SJCRH30 (cell line): ENCODE measurements at regions not wholly inside any gene's neighbourhood (a gene's known extent, or its start where the extent isn't known, plus 50 kb on each side); places are given as distances from the start of the nearest gene placed in this dataset.
A peak's percentile ranks its signal among the peaks of the same experiment; 100 is the strongest.

Experiments used
- DNase-seq, 2 experiments: peaks; one replicate each; pipeline ENCODE4 v3.0.0-alpha.2; 2015 to 2020
- H3K27ac ChIP-seq: fragments of 250-450 bp; sonication (Bioruptor Pico); 2 replicates; pipeline ENCODE4 v1.5.1; 2020; ENCODE audit warnings: mild to moderate bottlenecking, moderate library complexity
- H3K27me3 ChIP-seq: fragments of 250-450 bp; sonication (Bioruptor Pico); 2 replicates; pipeline ENCODE4 v1.5.1; 2020; ENCODE audit warnings: mild to moderate bottlenecking, moderate library complexity
- H3K36me3 ChIP-seq: fragments of 250-450 bp; sonication (Bioruptor Pico); 2 replicates; pipeline ENCODE4 v1.5.1; 2020; ENCODE audit warnings: mild to moderate bottlenecking, moderate library complexity
- H3K4me1 ChIP-seq: fragments of 250-450 bp; sonication (Bioruptor Pico); 2 replicates; pipeline ENCODE4 v1.5.1; 2020; ENCODE audit warnings: mild to moderate bottlenecking, moderate library complexity
- H3K4me3 ChIP-seq: fragments of 250-450 bp; sonication (Bioruptor Pico); 2 replicates; pipeline ENCODE4 v1.5.1; 2020; ENCODE audit warnings: mild to moderate bottlenecking, moderate library complexity
- H3K9me3 ChIP-seq: fragments of 250-450 bp; sonication (Bioruptor Pico); replicated peaks from 2 replicates; pipeline ENCODE4 v1.5.1; 2020; ENCODE audit warnings: mild to moderate bottlenecking, moderate library complexity

DNA sequence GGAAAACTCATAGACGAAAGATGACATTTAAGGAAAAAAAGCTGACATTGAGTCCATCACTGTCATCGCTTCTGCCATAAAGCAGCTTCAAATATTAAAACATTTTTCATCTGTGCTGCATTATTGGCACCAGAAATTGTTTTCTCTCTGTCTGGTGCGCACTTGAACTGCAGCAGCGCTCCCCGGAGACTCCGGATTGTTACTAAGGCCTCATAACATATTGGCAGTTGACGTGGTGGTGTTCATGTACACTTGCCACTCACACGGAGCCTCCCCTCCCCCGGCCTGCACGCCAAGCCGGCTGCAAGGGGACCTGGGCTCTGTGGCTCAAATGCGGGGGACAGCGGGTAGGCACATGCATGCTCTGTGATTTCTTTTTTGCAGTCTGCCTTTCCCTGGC, 203.2 kb downstream of the TSHZ3 start:
- Histone ChIP-seq H3K36me3 (no peaks in the 10 kb centered on the region), H3K27me3 (no peaks in the 10 kb centered on the region), H3K4me3 (no peak overlapping the region), H3K27ac (no peak overlapping the region), H3K9me3 (no peaks in the 10 kb centered on the region), H3K4me1 (peaks cover 33% of the 10 kb centered on the region)
- DNase-seq: no peak

DNA sequence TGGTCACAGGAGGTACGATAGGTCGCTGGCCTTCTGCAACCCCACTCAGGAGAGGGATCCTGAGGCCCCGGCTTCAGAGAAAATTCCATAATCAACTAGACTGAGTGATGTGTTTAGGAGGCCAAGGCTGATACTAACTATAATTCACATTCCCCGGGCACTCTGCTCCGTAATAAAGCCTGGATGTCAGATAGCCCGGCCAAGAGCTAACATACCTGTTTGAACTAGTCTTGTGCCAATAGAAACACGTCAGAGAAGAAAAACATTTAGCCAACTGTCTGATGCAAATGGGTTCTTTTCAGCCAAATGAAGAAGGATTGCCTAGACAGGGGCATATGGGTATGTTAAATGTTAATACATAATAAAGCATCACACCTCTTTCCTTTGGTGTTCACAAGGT, 204.2 kb downstream of the TSHZ3 start:
- H3K9me3 ChIP-seq: no peaks in the 10 kb centered on the region
- no peak overlapping the region for H3K27ac ChIP-seq
- H3K36me3 ChIP-seq: no peaks in the 10 kb centered on the region
- peaks cover 30% of the 10 kb centered on the region for H3K4me1 ChIP-seq
- DNase-seq: no peak
- H3K27me3 ChIP-seq: no peaks in the 10 kb centered on the region
- H3K4me3 ChIP-seq: no peak overlapping the region

DNA sequence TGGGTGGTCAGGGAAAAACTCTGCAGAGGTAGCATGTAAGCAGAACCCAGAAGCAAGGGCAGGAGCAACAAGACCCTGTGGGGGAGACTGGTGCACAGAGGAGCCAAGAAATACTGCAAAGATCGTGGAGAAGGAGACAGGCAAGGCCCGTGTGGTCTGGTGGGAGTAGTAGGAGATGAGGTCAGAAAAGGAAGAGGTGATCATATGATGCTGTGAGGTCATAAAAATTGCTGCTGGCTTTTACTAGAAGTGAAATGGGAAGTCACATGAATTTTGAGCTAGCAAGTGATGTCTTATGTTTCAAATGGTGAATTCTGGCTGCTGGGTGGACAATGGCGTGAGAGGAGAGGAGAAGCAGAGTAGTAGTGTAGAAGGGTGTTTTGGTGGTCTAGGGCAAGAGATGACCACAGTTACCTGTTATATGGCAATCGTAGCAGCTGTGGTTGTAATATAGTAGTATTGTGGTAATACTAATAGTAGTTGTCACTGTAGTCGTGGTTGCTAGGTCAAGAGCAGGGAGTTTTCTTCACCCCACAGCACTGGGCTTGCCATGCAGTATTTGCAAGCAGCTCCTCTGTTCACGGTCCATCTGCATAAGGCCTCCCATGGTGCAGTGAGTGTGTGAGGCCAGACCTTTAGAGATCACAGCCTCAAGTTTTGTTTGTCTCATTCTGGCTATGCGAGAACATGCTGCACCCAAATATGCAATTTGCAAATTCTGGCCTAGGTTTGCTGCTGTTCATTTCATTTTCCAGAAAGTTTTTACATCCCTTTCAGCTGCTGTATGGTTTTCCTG, 205.0 kb downstream of the TSHZ3 start:
- no peak for DNase-seq
- Histone ChIP-seq H3K27me3 (no peaks in the 10 kb centered on the region), H3K4me3 (no peak overlapping the region), H3K4me1 (peaks cover 29% of the 10 kb centered on the region), H3K27ac (no peak overlapping the region), H3K9me3 (no peaks in the 10 kb centered on the region), H3K36me3 (no peaks in the 10 kb centered on the region)

DNA sequence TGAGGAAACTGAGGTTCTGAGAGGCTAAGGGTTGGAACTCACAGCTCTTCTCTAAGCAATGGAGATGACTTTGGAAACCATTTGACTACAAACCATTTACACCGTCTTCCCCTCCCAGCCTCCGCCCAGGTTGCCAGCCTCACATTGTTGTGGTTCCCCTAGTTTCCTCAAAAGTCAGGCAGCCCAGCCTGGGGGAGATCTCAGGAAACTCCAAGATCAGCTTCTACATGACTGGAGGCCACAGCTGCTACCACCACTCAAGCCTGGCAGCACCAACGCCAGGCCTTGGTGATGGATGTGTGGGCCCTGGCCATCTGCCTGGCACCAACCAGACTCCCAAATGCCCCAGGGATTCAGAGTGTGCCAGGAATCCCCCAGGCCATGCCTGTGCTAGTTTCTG, 207.9 kb downstream of the TSHZ3 start:
- Histone ChIP-seq H3K9me3 (no peaks in the 10 kb centered on the region), H3K27me3 (no peaks in the 10 kb centered on the region), H3K27ac (peak overlapping the region; percentile 15; the same call in 1 of the 2 replicates), H3K4me3 (no peak overlapping the region), H3K4me1 (peaks cover 17% of the 10 kb centered on the region), H3K36me3 (no peaks in the 10 kb centered on the region)
- DNase-seq: peak; percentile 50 to 51

DNA sequence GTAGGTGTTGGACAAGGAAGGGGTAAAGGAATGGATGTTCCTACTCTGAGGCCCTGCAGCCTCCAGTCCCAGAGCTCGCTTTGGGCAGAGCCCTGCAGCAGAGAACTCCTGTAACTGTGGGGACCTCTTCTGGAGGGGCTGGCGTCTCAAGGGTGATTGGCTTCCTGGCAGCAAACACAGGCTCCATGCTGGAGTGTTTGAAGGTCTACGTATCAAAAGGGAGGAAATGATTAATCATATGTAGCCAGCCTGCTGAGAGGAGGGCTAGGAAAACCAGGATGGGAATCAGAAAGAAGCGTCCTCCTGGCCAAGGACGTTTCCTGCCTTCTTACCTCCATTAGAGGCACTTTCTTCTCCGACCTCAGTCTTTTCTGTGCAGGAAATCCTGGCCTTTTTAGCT, 208.5 kb downstream of the TSHZ3 start:
- Histone ChIP-seq H3K36me3 (no peaks in the 10 kb centered on the region), H3K4me1 (peaks cover 17% of the 10 kb centered on the region), H3K4me3 (no peak overlapping the region), H3K27ac (no peak overlapping the region), H3K27me3 (no peaks in the 10 kb centered on the region), H3K9me3 (no peaks in the 10 kb centered on the region; the same call in 1 of the 2 replicates)
- DNase-seq: no peak

DNA sequence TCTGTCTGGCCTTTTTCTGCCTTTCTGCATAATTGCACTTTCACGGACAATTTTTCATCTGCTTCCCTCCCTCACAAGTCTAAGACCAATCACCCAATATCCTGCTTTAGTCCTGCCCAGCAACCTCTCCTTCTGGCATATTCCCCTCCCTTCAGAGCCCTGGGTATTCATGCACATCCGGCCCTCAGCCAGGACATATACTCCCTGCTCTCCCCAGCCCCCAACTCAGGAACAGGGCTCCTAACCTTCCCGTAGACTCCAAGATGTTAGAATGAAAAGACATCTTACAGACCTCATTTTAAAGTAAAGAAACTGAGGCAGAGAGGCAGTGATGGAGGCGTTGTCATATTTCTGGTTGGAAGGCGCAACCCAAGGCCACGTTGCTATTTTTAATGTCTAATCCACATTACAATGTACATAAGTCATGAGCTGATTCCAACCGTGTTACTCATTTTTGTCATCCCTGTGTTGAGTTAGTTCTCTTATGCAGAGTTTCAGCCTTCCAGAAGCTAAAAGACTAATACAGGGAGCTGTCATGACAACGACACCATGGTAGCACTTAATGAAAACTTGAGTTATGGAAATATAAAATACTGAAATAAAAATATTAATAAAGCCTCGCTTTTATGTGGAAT, 209.2 kb downstream of the TSHZ3 start:
- H3K4me1 ChIP-seq: peaks cover 17% of the 10 kb centered on the region
- no peaks in the 10 kb centered on the region for H3K27me3 ChIP-seq
- H3K27ac ChIP-seq: no peak overlapping the region
- no peak for DNase-seq
- no peaks in the 10 kb centered on the region for H3K36me3 ChIP-seq
- H3K4me3 ChIP-seq: no peak overlapping the region
- H3K9me3 ChIP-seq: no peaks in the 10 kb centered on the region; the same call in 1 of the 2 replicates

DNA sequence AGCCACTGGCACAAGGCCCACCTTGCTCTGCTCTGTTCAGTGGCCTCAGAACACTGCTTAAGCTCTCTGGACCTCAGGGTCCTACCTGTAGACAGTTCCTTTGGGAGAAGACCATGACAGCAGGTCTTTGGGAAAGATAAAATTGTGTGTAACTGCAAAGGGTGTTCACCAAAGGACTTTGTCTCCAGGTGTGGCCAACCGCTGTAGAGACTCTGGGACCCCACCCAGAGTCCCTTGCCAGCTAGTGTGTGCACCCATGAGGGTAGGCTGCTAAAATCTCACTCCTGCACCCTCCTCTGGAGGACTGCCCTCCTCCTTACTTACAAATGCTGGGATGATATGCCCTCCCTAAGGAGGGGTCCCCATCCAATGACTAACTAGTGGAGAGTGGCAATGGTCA, 211.2 kb downstream of the TSHZ3 start:
- H3K27ac ChIP-seq: no peak overlapping the region
- no peak overlapping the region for H3K4me3 ChIP-seq
- no peaks in the 10 kb centered on the region; the same call in 1 of the 2 replicates for H3K9me3 ChIP-seq
- DNase-seq: no peak
- H3K4me1 ChIP-seq: peaks cover 17% of the 10 kb centered on the region
- H3K27me3 ChIP-seq: no peaks in the 10 kb centered on the region
- H3K36me3 ChIP-seq: no peaks in the 10 kb centered on the region

DNA sequence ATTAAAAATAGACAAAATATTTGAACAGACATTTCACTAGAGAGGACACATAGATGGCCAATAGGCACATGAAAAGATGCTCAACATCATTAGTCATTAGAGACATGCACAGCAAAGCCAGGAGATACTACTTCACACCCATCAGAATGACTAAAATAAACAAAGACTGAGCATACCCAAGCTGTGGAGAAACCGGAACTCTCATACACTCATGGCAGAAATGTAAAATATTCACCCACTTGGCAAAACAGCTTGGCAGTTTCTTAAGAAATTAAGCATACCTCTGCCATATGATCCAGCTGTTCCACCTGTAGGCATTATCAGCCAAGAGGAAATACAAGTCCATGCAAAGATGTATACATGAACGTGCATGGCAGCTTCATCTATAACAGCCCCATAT, 213.4 kb downstream of the TSHZ3 start:
- H3K4me3 ChIP-seq: no peak overlapping the region
- H3K4me1 ChIP-seq: peaks cover 8% of the 10 kb centered on the region
- no peak overlapping the region for H3K27ac ChIP-seq
- no peak for DNase-seq
- no peaks in the 10 kb centered on the region; the same call in none of the 2 replicates for H3K9me3 ChIP-seq
- no peaks in the 10 kb centered on the region for H3K36me3 ChIP-seq
- H3K27me3 ChIP-seq: no peaks in the 10 kb centered on the region

- H3K27me3 ChIP-seq: no peaks in the 10 kb centered on the region
- H3K4me3 ChIP-seq: no peak overlapping the region
- H3K27ac ChIP-seq: no peak overlapping the region
- H3K9me3 ChIP-seq: no peaks in the 10 kb centered on the region; the same call in none of the 2 replicates
- H3K4me1 ChIP-seq: peaks cover 5% of the 10 kb centered on the region
- no peak for DNase-seq
- H3K36me3 ChIP-seq: no peaks in the 10 kb centered on the region
These were observed 216.5 kb downstream of the TSHZ3 start for GRCh38 chr19:31132753-31133110.

GRCh38 chr19:31128291-31128690, 220.9 kb downstream of the TSHZ3 start:
- Histone ChIP-seq H3K9me3 (no peaks in the 10 kb centered on the region; the same call in 1 of the 2 replicates), H3K27ac (peak overlapping the region; percentile 56; the same call in 1 of the 2 replicates), H3K27me3 (no peaks in the 10 kb centered on the region), H3K36me3 (no peaks in the 10 kb centered on the region), H3K4me1 (peaks cover 11% of the 10 kb centered on the region), H3K4me3 (no peak overlapping the region)
- no peak for DNase-seq

DNA sequence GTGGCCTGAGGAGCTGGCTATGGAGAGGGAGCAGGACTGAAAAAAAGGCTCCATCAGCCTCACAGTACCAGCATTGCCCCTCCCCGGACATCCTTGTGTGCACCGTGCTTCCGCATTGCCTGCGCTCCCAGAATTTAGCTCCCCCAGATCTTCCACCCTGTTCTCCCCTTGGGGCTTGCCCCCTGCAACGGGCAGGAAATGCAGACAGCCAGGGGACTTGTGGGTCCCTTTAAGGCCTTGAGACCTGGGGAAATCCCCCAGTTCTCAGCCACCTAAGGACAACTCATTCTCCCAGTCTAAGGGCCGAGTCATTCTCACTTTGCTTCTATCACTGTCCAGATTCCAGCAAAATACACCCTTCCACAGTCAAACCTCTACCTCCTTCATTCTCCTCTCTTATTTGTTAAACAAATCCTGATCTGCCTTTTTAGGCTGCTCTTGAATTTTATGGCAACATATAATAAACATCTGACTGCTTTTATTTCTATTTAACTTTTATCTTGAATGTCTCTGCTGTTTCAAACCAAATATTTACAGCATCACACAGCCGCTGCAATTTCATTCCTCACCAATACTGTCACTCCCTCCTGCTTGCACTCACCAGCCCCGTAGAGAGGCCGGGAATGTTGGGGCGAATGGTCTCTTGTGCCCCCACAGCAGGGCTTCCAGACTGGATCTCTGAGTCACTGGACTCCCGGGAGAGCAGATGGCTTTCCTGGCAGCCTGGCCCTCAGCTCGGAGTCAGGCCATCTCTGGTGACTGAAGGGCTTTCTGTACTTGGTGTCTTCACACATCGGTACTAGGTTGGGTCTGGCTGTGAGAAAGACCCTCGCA, 221.9 kb downstream of the TSHZ3 start:
- peaks cover 11% of the 10 kb centered on the region for H3K4me1 ChIP-seq
- no peaks in the 10 kb centered on the region; the same call in 1 of the 2 replicates for H3K9me3 ChIP-seq
- peak overlapping the region; percentile 56 for H3K27ac ChIP-seq
- no peak overlapping the region for H3K4me3 ChIP-seq
- H3K36me3 ChIP-seq: no peaks in the 10 kb centered on the region
- DNase-seq: peak; percentile 68 to 73
- no peaks in the 10 kb centered on the region for H3K27me3 ChIP-seq

GRCh38 chr19:31126236-31126635, 223.0 kb downstream of the TSHZ3 start:
- Histone ChIP-seq H3K4me3 (no peak overlapping the region), H3K27ac (no peak overlapping the region), H3K9me3 (no peaks in the 10 kb centered on the region; the same call in 1 of the 2 replicates), H3K27me3 (no peaks in the 10 kb centered on the region), H3K4me1 (peaks cover 11% of the 10 kb centered on the region), H3K36me3 (no peaks in the 10 kb centered on the region)
- DNase-seq: no peak

- H3K27ac ChIP-seq: no peak overlapping the region
- H3K27me3 ChIP-seq: no peaks in the 10 kb centered on the region
- no peaks in the 10 kb centered on the region for H3K36me3 ChIP-seq
- no peak for DNase-seq
- H3K9me3 ChIP-seq: no peaks in the 10 kb centered on the region
- H3K4me1 ChIP-seq: peaks cover 18% of the 10 kb centered on the region
- H3K4me3 ChIP-seq: no peak overlapping the region
These were observed 224.2 kb downstream of the TSHZ3 start for GRCh38 chr19:31125071-31125470.

GRCh38 chr19:31121501-31121900, 227.7 kb downstream of the TSHZ3 start:
- Histone ChIP-seq H3K4me1 (peaks cover 27% of the 10 kb centered on the region), H3K36me3 (no peaks in the 10 kb centered on the region), H3K9me3 (no peaks in the 10 kb centered on the region), H3K27ac (no peak overlapping the region), H3K4me3 (no peak overlapping the region), H3K27me3 (no peaks in the 10 kb centered on the region)
- DNase-seq: no peak

- Histone ChIP-seq H3K9me3 (no peaks in the 10 kb centered on the region), H3K4me1 (peaks cover 27% of the 10 kb centered on the region), H3K27ac (no peak overlapping the region), H3K36me3 (no peaks in the 10 kb centered on the region), H3K4me3 (no peak overlapping the region), H3K27me3 (no peaks in the 10 kb centered on the region)
- no peak for DNase-seq
These were observed 228.3 kb downstream of the TSHZ3 start for GRCh38 chr19:31120952-31121351.
